B cell (primary cell): ENCODE measurements at regions not wholly inside any gene's neighbourhood (a gene's known extent, or its start where the extent isn't known, plus 50 kb on each side); places are given as distances from the start of the nearest gene placed in this dataset.

Experiments used
- ATAC-seq: fragments of 200-7000 bp; cut with Tn5 transposase; one replicate; pipeline ENCODE4 v1.10.0; 2021; ENCODE audit warnings: low read depth, mild to moderate bottlenecking, moderate number of reproducible peaks, moderate library complexity
- CTCF ChIA-PET: fragments of 350-600 bp; sonication (Branson Sonifier 250); formaldehyde crosslinking; loops from one replicate; lab custom pipeline; 2021; ENCODE audit warnings: antibody characterized with exemption, inconsistent platforms; lab: Charles Lee
- POLR2A ChIA-PET: fragments of 350-600 bp; sonication (Branson Sonifier 250); formaldehyde crosslinking; loops from one replicate; lab custom pipeline; 2021; ENCODE audit warnings: antibody characterized with exemption; lab: Charles Lee
- DNase-seq: peaks from one replicate; pipeline ENCODE4 v3.0.0; 2013
- H2AFZ ChIP-seq: 2 replicates; pipeline ENCODE4 v1.6.1; 2012; ENCODE audit warnings: mild to moderate bottlenecking, low read depth, low read length; ENCODE audit not compliant: insufficient read depth, poor library complexity, severe bottlenecking
- H3K27ac ChIP-seq, 2 donors: 1 replicate in 1 of 2; 2 replicates in 1 of 2; pipeline ENCODE4 v1.5.1; 2012 to 2013; ENCODE audit warnings: low read length in 2 of 2, mild to moderate bottlenecking in 2 of 2, moderate library complexity in 1 of 2
- H3K27me3 ChIP-seq, 4 experiments: fragments of 200-600 bp in 1 of 4; sonication (generic) in 1 of 4; replicated peaks in 1 of 4; 1 replicate in 2 of 4; 2 replicates in 2 of 4; pipeline versions ENCODE4 v1.6.1 to v1.7.0; 2013 to 2016; ENCODE audit warnings: low read length in 3 of 4, mild to moderate bottlenecking in 2 of 4, mixed read lengths in 1 of 4, moderate library complexity in 1 of 4; ENCODE audit not compliant: insufficient read depth in 4 of 4, control insufficient read depth in 3 of 4; ENCODE audit errors: control extremely low read depth in 1 of 4
- H3K36me3 ChIP-seq, 2 experiments: replicated peaks in 1 of 2; 1 replicate in 1 of 2; 2 replicates in 1 of 2; pipeline versions ENCODE4 v1.6.1 to v1.7.1; 2013; ENCODE audit warnings: low read length in 1 of 2; ENCODE audit not compliant: insufficient read depth in 2 of 2, control insufficient read depth in 1 of 2; ENCODE audit errors: control extremely low read depth in 1 of 2, extremely low read depth in 1 of 2
- H3K4me1 ChIP-seq, 2 donors: fragments of 200-600 bp in 1 of 2; sonication (generic) in 1 of 2; 1 replicate in 1 of 2; 2 replicates in 1 of 2; pipeline versions ENCODE4 v1.5.1 to v1.6.1; 2013 to 2017; ENCODE audit warnings: low read length in 2 of 2; ENCODE audit not compliant: control insufficient read depth in 2 of 2, insufficient read depth in 2 of 2
- H3K4me2 ChIP-seq: replicated peaks from 2 replicates; pipeline ENCODE3; 2012; ENCODE audit warnings: mild to moderate bottlenecking, low read depth, low read length; ENCODE audit not compliant: poor library complexity, severe bottlenecking
- H3K4me3 ChIP-seq, 5 experiments: fragments of 200-600 bp in 1 of 5; sonication (generic) in 1 of 5; 1 replicate in 3 of 5; 2 replicates in 2 of 5; pipeline versions ENCODE4 v1.5.1 to v1.7.0; 2011 to 2016; ENCODE audit warnings: low read length in 4 of 5, mild to moderate bottlenecking in 4 of 5, low read depth in 2 of 5, control low read depth in 1 of 5, moderate library complexity in 1 of 5; ENCODE audit not compliant: insufficient read depth in 1 of 5; ENCODE audit errors: control extremely low read depth in 1 of 5, extremely low read depth in 1 of 5
- H3K79me2 ChIP-seq: fragments of 200-600 bp; sonication (generic); one replicate; pipeline ENCODE4 v1.6.0; 2016; ENCODE audit warnings: low read length; ENCODE audit not compliant: control insufficient read depth, insufficient read depth
- H3K9ac ChIP-seq: fragments of 200-600 bp; sonication (generic); 2 replicates; pipeline ENCODE4 v1.6.1; 2017; ENCODE audit warnings: mild to moderate bottlenecking, low read length, moderate library complexity
- H3K9me3 ChIP-seq, 3 donors: one replicate each; pipeline versions ENCODE4 v1.6.1 to v1.7.1; 2013; ENCODE audit warnings: low read length in 2 of 3; ENCODE audit not compliant: control insufficient read depth in 2 of 3, insufficient read depth in 1 of 3; ENCODE audit errors: control extremely low read depth in 1 of 3
- H4K20me1 ChIP-seq: 2 replicates; pipeline ENCODE4 v1.6.0; 2012; ENCODE audit warnings: mild to moderate bottlenecking, low read length; ENCODE audit not compliant: insufficient read depth, control insufficient read depth, poor library complexity, severe bottlenecking
- H3K27ac Mint-ChIP-seq: one replicate; pipeline ENCODE4 v1.8.0; 2021; ENCODE audit warnings: mixed read lengths
- H3K27me3 Mint-ChIP-seq: one replicate; pipeline ENCODE4 v1.8.0; 2021; ENCODE audit warnings: mixed read lengths
- H3K4me1 Mint-ChIP-seq: one replicate; pipeline ENCODE4 v1.8.0; 2021; ENCODE audit warnings: mixed read lengths
- H3K4me3 Mint-ChIP-seq: one replicate; pipeline ENCODE4 v1.8.0; 2021; ENCODE audit warnings: mixed read lengths
- H3K9me3 Mint-ChIP-seq: one replicate; pipeline ENCODE4 v1.8.0; 2022; ENCODE audit warnings: mixed read lengths; ENCODE audit not compliant: insufficient read depth
- CTCF ChIP-seq: fragments of 200-600 bp; IDR thresholded peaks from one replicate; pipeline ENCODE4 v1.8.0; 2022; ENCODE audit warnings: antibody characterized with exemption, mild to moderate bottlenecking
- EZH2 ChIP-seq: IDR thresholded peaks from 2 replicates; pipeline ENCODE4 v1.6.1; 2012; ENCODE audit warnings: borderline replicate concordance, low read depth, mild to moderate bottlenecking, moderate library complexity, low read length; ENCODE audit not compliant: insufficient read depth, poor library complexity, severe bottlenecking
- WGBS: methylation state at CpG from one replicate; pipeline ENCODE4 v1.1.5; 2013; ENCODE audit warnings: missing lambda C conversion rate; ENCODE audit not compliant: insufficient coverage; 5-methylcytosine and 5-hydroxymethylcytosine counted together
- intact Hi-C: fragments of 100-400 bp; cut with micrococcal nuclease; formaldehyde crosslinking; loops from one replicate; pipeline ENCODE4 v1.10.0; 2022

GRCh38 chr20:61117725-61118124 lies 134.3 kb upstream of the CDH4 start:
- TF ChIP-seq CTCF = no peak
- no peak for TF ChIP-seq EZH2
- H3K4me2 ChIP-seq = no peak overlapping the region
- no peaks in the 10 kb centered on the region for H3K4me1 ChIP-seq
- H3K9me3 ChIP-seq = peaks cover 0 to 22% (median 0%) of the 10 kb centered on the region in 3 donors
- H3K27ac ChIP-seq = no peak overlapping the region
- WGBS = 80% methylated on average over 1 of the region's 5 CpGs
- no peaks in the 10 kb centered on the region for H3K79me2 ChIP-seq
- ChIA-PET CTCF (no interaction called here), POLR2A (no interaction called here)
- no peaks in the 10 kb centered on the region for H3K9me3 Mint-ChIP-seq
- H3K4me3 ChIP-seq = no peak overlapping the region
- H3K27me3 Mint-ChIP-seq = no peaks in the 10 kb centered on the region
- H3K9ac ChIP-seq = no peak overlapping the region
- no peak for DNase-seq
- peaks cover 3% of the 10 kb centered on the region for H3K4me1 Mint-ChIP-seq
- no peak overlapping the region for H2AFZ ChIP-seq
- H4K20me1 ChIP-seq = no peaks in the 10 kb centered on the region
- intact Hi-C loops = no loop called here
- no peak for ATAC-seq
- no peaks in the 10 kb centered on the region for H3K36me3 ChIP-seq
- no peak overlapping the region for H3K4me3 Mint-ChIP-seq
- H3K27ac Mint-ChIP-seq = no peak overlapping the region
- no peaks in the 10 kb centered on the region for H3K27me3 ChIP-seq

GRCh38 chr20:61118429-61119224 lies 133.4 kb upstream of the CDH4 start:
- Mint-ChIP-seq H3K27me3 (no peaks in the 10 kb centered on the region), H3K27ac (no peak overlapping the region), H3K4me1 (peaks cover 3% of the 10 kb centered on the region), H3K4me3 (no peak overlapping the region), H3K9me3 (no peaks in the 10 kb centered on the region)
- intact Hi-C loops = no loop called here
- Histone ChIP-seq H3K9me3 (peaks cover 0 to 26% (median 0%) of the 10 kb centered on the region in 3 donors), H3K4me2 (no peak overlapping the region), H3K9ac (no peak overlapping the region), H3K4me3 (no peak overlapping the region), H2AFZ (no peak overlapping the region), H3K79me2 (no peaks in the 10 kb centered on the region), H3K36me3 (no peaks in the 10 kb centered on the region), H4K20me1 (no peaks in the 10 kb centered on the region), H3K4me1 (no peaks in the 10 kb centered on the region), H3K27ac (no peak overlapping the region), H3K27me3 (no peaks in the 10 kb centered on the region)
- CTCF ChIA-PET = no interaction called here
- WGBS = 88% methylated on average over 12 of the region's 14 CpGs
- TF ChIP-seq CTCF = no peak
- no peak for TF ChIP-seq EZH2
- POLR2A ChIA-PET = no interaction called here
- ATAC-seq (no peak), DNase-seq (no peak)
